HG02938 (cell line): ENCODE measurements at regions not wholly inside any gene's neighbourhood (a gene's known extent, or its start where the extent isn't known, plus 50 kb on each side); places are given as distances from the start of the nearest gene placed in this dataset.

ENCODE experiments used
- ATAC-seq: cut with Tn5 transposase; IDR thresholded peaks from one replicate; pipeline ENCODE4 v1.9.1; 2021; ENCODE audit warnings: mild to moderate bottlenecking, moderate library complexity; ENCODE audit not compliant: unreplicated experiment

- ATAC-seq = no peak
These were observed 188.2 kb downstream of the FNDC1 start for GRCh38 chr6:159357211-159357915.

GRCh38 chr6:159353193-159353592 is 184.0 kb downstream of the FNDC1 start:
- ATAC-seq = no peak

- no peak for ATAC-seq
These were observed 182.5 kb downstream of the FNDC1 start for GRCh38 chr6:159351707-159352106.

- ATAC-seq = no peak
These were observed 180.7 kb downstream of the FNDC1 start for GRCh38 chr6:159349915-159350314.

- no peak for ATAC-seq
These were observed 174.5 kb downstream of the FNDC1 start for GRCh38 chr6:159343709-159344108.

- no peak for ATAC-seq
These were observed 172.9 kb downstream of the FNDC1 start for GRCh38 chr6:159342146-159342545.

GRCh38 chr6:159334068-159334467 is 164.9 kb downstream of the FNDC1 start:
- ATAC-seq = no peak

- no peak for ATAC-seq
These were observed 162.3 kb downstream of the FNDC1 start for GRCh38 chr6:159331451-159331850.

GRCh38 chr6:159329081-159329480 is 159.9 kb downstream of the FNDC1 start:
- ATAC-seq = no peak

- no peak for ATAC-seq
These were observed 158.9 kb downstream of the FNDC1 start for GRCh38 chr6:159328052-159328451.

GRCh38 chr6:159325476-159325875 is 156.3 kb downstream of the FNDC1 start:
- no peak for ATAC-seq

GRCh38 chr6:159324596-159324995 is 155.4 kb downstream of the FNDC1 start:
- ATAC-seq = no peak
